Esophagus muscularis mucosa (tissue), 3 donors: ENCODE measurements at regions not wholly inside any gene's neighbourhood (a gene's known extent, or its start where the extent isn't known, plus 50 kb on each side); places are given as distances from the start of the nearest gene placed in this dataset.

Source experiments
- CTCF ChIP-seq, 3 experiments: fragments of 200-600 bp in 2 of 3; fragments of 450-650 bp in 1 of 3; sonication (generic) in 2 of 3; IDR thresholded peaks; one replicate each; pipeline ENCODE4 v1.5.1; 2017 to 2019; ENCODE audit warnings: antibody characterized with exemption in 3 of 3, mild to moderate bottlenecking in 2 of 3, moderate library complexity in 1 of 3
- POLR2A ChIP-seq: fragments of 450-650 bp; IDR thresholded peaks from one replicate; pipeline ENCODE4 v1.6.1; 2017; ENCODE audit warnings: antibody characterized with exemption, moderate library complexity, mild to moderate bottlenecking, low read depth
- POLR2AphosphoS5 ChIP-seq, 2 donors: sonication (generic); formaldehyde crosslinking; IDR thresholded peaks; one replicate each; pipeline ENCODE4 v1.6.1; 2017; ENCODE audit warnings: antibody characterized with exemption in 2 of 2

DNA sequence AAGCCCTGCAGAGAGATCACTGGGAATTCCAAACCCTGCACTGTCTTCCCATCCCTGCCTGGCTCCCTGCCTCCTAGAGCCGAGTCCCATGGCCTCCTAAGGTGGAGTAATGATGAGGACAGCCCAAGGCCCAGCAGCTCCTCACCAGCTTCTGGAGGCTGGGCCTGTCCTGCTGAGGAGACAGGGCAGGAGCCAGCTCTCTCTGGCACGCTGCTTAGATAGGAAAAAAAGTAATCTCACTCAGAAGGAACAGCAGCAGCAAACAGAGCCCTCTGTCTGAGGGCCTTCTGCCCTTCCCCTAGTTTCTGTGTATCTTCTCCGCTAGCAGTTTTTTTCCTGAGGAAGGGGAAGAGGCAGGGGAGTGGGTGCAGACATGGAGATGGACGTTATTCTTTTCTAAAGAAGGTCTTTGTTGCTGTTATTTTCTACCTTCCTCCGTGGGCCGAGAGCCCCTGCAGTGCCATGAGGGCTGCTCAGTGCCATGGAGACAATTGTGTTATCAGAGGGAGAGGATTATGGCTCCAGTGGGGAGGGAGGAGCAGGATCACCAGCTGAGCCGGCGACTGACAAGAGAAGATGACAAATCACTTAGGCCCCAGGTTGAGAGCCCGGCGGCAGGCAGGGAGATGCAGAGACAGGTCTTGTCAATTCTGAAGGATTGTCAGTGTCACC is 315.3 kb downstream of the BUD13 start:
- no peak for TF ChIP-seq CTCF (IDR thresholded peaks at IDR 0.05)
- no peak for TF ChIP-seq POLR2A
- TF ChIP-seq POLR2AphosphoS5 (IDR thresholded peaks at IDR 0.05) = no peak
